ENCODE measurements at regions not wholly inside any gene's neighbourhood (a gene's known extent, or its start where the extent isn't known, plus 50 kb on each side); places are given as distances from the start of the nearest gene placed in this dataset.

- WGBS = 30% methylated on average over 5 of the region's 5 CpGs
Observed at GRCh38 chr3:27939940-27940339, 217.8 kb upstream of the EOMES start.

GRCh38 chr3:27943106-27943505 lies 221.0 kb upstream of the EOMES start:
- H3K4me1 ChIP-seq (replicated peaks) = no peaks in the 10 kb centered on the region
- H3K27me3 ChIP-seq (replicated peaks; ENCODE audit: insufficient read depth) = no peaks in the 10 kb centered on the region
- no peaks in the 10 kb centered on the region for H3K36me3 ChIP-seq
- H3K9me3 ChIP-seq = no peaks in the 10 kb centered on the region
- no peak overlapping the region for H3K4me3 ChIP-seq
- WGBS = 13% methylated on average over 3 of the region's 3 CpGs
- H3K27ac ChIP-seq = no peak overlapping the region
- DNase-seq (ENCODE audit: low spot score) = no peak
- TF ChIP-seq CTCF (IDR thresholded peaks at IDR 0.05) = no peak
- no peak for TF ChIP-seq POLR2A (IDR thresholded peaks at IDR 0.05)
- no peak for TF ChIP-seq POLR2AphosphoS5 (IDR thresholded peaks at IDR 0.05)
- intact Hi-C loops (cut with DNase I) = no loop called here

More at GRCh38 chr3:27939940-27940339, 217.8 kb upstream of the EOMES start:
- Histone ChIP-seq H3K27me3 (replicated peaks; ENCODE audit: insufficient read depth) (no peaks in the 10 kb centered on the region), H3K36me3 (no peaks in the 10 kb centered on the region), H3K4me3 (no peak overlapping the region), H3K4me1 (replicated peaks) (no peaks in the 10 kb centered on the region), H3K27ac (no peak overlapping the region), H3K9me3 (no peaks in the 10 kb centered on the region)
- intact Hi-C loops (cut with DNase I) = no loop called here
- no peak for TF ChIP-seq POLR2A (IDR thresholded peaks at IDR 0.05)
- no peak for TF ChIP-seq CTCF (IDR thresholded peaks at IDR 0.05)
- no peak for TF ChIP-seq POLR2AphosphoS5 (IDR thresholded peaks at IDR 0.05)
- DNase-seq (ENCODE audit: low spot score) = no peak

- no peak overlapping the region for H3K4me3 ChIP-seq
- no peaks in the 10 kb centered on the region for H3K36me3 ChIP-seq
- intact Hi-C loops (cut with DNase I) = no loop called here
- no peak for DNase-seq (ENCODE audit: low spot score)
- no peaks in the 10 kb centered on the region for H3K4me1 ChIP-seq (replicated peaks)
- H3K9me3 ChIP-seq = no peaks in the 10 kb centered on the region
- WGBS = 84% methylated on average over 4 of the region's 4 CpGs
- no peaks in the 10 kb centered on the region for H3K27me3 ChIP-seq (replicated peaks; ENCODE audit: insufficient read depth)
- no peak for TF ChIP-seq CTCF (IDR thresholded peaks at IDR 0.05)
- no peak for TF ChIP-seq POLR2AphosphoS5 (IDR thresholded peaks at IDR 0.05)
- TF ChIP-seq POLR2A (IDR thresholded peaks at IDR 0.05) = no peak
- no peak overlapping the region for H3K27ac ChIP-seq
Observed at GRCh38 chr3:27945229-27945628, 223.1 kb upstream of the EOMES start.

- H3K36me3 ChIP-seq = no peaks in the 10 kb centered on the region
- TF ChIP-seq POLR2A (IDR thresholded peaks at IDR 0.05) (no peak), POLR2AphosphoS5 (IDR thresholded peaks at IDR 0.05) (no peak), CTCF (IDR thresholded peaks at IDR 0.05) (no peak)
Observed at GRCh38 chr3:27960133-27960532, 238.0 kb upstream of the EOMES start.

GRCh38 chr3:27963519-27963918 lies 241.4 kb upstream of the EOMES start:
- TF ChIP-seq POLR2A (IDR thresholded peaks at IDR 0.05) = no peak
- TF ChIP-seq POLR2AphosphoS5 (IDR thresholded peaks at IDR 0.05) = no peak
- no peak for TF ChIP-seq CTCF (IDR thresholded peaks at IDR 0.05)
- H3K27me3 ChIP-seq (replicated peaks; ENCODE audit: insufficient read depth) = no peaks in the 10 kb centered on the region
- intact Hi-C loops (cut with DNase I) = no loop called here
- H3K4me1 ChIP-seq (replicated peaks) = no peaks in the 10 kb centered on the region
- H3K27ac ChIP-seq = no peak overlapping the region
- H3K9me3 ChIP-seq = no peaks in the 10 kb centered on the region
- H3K36me3 ChIP-seq = no peaks in the 10 kb centered on the region
- no peak for DNase-seq (ENCODE audit: low spot score)
- WGBS = 85% methylated on average over 3 of the region's 3 CpGs
- no peak overlapping the region for H3K4me3 ChIP-seq

More at GRCh38 chr3:27960133-27960532, 238.0 kb upstream of the EOMES start:
- H3K27me3 ChIP-seq (replicated peaks; ENCODE audit: insufficient read depth) = no peaks in the 10 kb centered on the region
- H3K27ac ChIP-seq = no peak overlapping the region
- no peak for DNase-seq (ENCODE audit: low spot score)
- no peak overlapping the region for H3K4me3 ChIP-seq
- WGBS = 48% methylated on average over 2 of the region's 2 CpGs
- no peaks in the 10 kb centered on the region for H3K9me3 ChIP-seq
- intact Hi-C loops (cut with DNase I) = no loop called here
- no peaks in the 10 kb centered on the region for H3K4me1 ChIP-seq (replicated peaks)

Data from prostate gland (tissue), 2 donors.